HG03135 (cell line): ENCODE measurements at regions not wholly inside any gene's neighbourhood (a gene's known extent, or its start where the extent isn't known, plus 50 kb on each side); places are given as distances from the start of the nearest gene placed in this dataset.
"Not testable (repeated sequence)": the region's sequence is repeated elsewhere in the genome, so short reads cannot be mapped to it uniquely, and the experiment has no call there.

Experiments
- ATAC-seq: cut with Tn5 transposase; IDR thresholded peaks from one replicate; pipeline ENCODE4 v1.9.1; 2021; ENCODE audit warnings: mild to moderate bottlenecking, moderate library complexity; ENCODE audit not compliant: unreplicated experiment

DNA sequence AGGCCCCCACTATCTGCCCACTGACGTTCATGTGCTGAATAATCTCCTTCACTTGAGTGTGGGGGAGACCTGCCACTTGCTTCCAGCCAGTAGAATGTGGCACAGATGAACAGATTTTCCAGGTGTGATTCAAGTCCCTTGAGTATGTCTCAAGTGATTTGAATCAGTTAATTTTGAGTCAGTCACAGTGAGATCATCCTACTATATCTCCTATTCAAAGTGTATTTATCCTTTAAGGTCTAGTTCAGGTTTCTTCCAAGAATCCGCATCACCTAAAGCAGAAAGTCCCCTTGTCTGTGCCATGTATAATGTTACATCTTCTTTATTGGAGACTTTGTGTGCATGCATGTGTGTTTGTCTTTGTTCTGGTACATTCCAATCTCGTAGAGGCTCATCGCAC lies 208.3 kb upstream of the DAB2 start:
- ATAC-seq: no peak

DNA sequence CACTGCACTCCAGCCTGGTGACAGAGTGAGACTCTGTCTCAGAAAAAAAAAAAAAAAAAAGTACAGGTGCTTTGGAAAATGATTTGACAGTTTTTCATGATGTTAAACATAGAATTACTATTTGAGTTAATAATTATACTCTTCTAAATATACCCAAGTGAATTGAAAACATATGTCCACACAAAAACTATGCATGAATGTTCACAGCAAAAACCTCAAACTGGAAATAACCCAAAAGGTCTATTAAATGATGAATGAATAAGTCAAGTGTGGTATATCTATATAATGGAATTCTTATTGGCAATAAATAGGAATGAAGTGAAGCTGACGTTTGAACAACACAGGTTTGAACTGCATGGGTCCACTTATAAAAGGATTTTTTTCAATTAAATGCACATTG lies 207.2 kb upstream of the DAB2 start:
- no peak for ATAC-seq

DNA sequence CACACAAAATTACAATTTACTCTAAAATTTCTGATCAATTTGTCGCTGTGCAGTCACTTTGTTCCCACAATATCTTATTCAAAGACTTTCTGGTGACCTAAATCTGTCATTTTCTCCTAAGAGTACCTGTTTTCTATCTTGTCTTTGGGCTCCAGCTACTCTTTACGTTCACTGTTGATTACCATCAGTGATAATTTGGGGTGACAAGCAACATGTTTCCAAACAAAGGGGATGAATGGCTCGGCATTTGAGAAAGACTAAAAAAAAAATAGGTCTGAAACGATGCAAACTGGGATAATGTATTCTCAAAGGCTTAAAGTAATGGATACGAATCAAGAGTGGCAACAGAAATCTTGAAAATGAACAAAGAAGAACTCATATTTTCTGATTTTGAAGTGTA lies 205.2 kb upstream of the DAB2 start:
- ATAC-seq: no peak

DNA sequence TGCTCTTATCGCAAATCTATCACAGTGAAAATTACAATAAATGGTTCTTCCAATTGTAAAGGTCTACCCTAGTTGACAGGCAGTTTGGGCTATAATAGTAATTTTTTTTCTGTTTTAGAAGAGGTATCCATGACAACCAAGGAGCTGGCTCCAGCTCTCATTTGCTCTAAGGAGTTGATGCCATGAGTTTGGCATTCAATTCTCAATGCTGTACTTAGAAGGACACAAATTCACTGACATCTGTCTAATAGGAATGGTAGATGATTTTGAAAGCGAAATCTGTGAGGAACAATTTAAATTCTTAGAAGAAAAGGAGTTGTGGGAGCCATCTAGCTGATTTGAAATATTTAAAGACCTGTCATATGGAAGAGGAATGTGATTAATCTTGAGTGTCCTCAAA lies 203.6 kb upstream of the DAB2 start:
- no peak for ATAC-seq

DNA sequence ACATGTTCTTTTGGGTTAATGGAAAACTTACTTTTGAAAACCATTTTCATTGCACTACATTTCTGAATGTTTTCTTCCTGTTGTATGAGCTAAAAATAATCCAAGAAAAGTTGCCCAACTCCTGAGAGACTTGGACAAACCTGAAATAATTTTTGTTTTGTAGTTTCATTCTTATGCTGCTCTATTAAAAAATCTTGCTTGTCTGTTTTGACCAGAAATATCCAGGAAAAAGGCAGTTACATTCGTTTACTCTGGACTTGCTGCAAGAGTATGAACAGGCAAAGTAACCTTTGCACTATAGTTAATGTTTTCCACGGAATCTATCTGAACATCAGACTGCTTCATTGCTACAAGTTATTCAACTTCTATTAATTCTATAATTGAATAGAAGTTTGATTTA lies 200.1 kb upstream of the DAB2 start:
- no peak for ATAC-seq

DNA sequence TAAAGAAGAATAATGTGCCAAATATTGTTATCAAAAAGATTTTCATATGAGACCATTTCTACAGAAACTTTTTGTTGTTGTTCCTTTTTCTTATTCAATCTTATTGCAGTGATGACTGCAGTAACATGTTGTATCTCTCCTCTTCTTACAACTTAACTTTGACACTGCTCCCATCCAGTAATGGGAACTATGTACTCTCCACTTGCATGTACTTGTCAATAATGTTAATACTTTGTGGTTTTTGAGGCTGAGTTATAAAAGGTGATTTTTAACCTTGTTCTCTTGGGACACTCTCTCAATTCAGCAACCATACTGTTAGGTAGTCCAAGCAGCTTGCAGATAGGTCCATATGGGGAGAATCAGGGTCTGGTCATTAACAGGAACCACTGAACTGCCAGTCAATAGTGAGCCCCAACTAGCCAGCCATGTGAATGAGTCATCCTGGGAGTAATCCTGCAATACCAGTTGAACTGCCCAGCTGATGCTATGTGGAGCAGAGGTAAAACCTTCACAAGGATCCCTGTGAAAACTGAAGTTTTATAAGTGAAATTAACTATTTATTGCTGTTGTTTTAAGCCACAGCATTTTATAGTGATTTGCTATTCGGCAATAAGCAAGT lies 199.6 kb upstream of the DAB2 start:
- ATAC-seq: peak; percentile 81

DNA sequence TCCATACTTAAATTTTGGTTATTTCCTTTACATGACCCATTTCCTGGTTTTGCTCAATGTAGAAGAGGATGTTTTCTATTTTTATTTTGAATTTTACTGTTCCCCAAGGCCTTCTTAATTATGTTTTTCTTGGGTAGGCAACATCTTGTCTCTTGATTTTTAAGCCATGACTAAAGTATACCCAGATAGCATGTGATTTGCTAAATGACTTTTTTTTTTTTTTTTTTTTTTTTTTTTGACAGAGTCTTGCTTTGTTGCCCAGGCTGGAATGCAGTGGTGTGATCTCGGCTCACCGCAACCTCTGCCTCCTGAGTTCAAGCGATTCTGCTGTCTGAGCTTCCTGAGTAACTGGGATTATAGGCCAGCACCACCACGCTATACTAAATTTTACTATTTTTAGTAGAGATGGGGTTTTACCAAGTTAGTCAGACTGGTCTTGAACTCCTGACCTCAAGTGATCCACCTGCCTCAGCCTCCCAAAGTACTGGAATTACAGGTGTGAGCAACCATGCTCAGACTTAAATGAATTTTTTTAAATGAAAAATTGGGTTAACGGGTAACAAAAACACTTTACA lies 198.6 kb upstream of the DAB2 start:
- ATAC-seq: no peak

DNA sequence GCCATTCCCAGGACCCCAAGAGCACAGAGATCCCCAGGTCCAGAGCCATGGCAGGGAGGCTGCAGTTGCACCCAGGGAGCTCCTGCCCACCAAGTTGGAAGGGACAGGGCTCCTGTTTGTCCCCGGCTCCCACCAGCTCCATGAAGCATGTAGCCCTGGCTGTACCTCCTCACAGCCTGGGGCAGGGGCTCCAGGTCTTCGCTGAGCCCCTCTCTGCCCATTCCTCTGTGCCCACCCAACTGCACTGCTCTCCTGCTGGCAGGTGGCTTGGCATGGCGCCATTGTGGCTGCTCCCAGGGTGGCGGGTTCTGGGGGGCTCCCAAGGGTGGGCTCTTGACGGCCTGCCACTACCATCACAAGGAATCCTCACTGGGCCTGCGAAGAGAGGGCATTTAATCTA lies 197.5 kb upstream of the DAB2 start:
- no peak for ATAC-seq

DNA sequence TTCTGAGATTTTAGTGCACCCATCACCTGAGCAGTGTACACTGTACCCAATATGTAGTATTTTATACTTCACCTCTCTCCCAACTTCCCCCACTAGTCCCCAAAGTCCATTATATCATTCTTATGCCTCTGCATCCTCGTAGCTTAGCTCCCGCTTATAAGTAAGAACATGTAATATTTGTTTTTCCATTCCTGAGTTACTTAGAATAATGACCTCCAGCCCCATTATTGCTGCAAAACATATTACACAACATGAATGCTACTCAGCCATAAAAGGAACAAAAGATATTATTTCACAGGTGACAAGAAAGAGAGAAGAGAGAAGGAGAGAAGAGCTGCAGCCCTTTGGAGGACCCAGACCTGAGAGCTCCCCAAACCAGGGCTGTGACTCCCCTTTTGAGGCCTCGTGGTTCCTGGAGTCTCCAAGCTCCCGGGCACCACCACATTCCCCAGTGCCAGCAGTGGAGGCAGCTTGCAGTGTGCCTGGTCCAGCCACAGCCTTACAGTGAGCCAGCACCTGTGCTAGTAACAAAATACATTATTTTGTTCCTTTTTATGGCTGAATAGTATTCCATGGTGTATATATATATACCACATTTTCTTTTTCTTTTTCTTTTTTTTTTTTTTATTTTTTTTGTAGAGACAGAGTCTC lies 194.5 kb upstream of the DAB2 start:
- ATAC-seq: no peak

DNA sequence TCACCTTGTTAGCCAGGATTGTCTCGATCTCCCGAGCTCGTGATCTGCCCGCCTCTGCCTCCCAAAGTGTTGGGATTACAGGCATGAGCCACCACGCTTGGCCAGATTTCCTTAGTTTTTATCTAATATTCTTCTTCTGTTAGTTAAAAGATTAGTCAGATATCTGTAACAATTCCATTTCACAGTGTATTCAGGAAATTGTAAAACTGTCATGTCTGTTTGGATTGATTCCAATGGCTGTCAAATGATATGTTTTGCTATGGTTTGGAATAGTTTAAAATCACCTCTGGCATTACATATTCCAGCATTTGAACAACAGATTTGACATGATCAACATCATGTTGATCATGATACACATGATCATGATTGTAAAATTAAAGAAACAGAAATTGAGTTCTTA lies 193.6 kb upstream of the DAB2 start:
- no peak for ATAC-seq

DNA sequence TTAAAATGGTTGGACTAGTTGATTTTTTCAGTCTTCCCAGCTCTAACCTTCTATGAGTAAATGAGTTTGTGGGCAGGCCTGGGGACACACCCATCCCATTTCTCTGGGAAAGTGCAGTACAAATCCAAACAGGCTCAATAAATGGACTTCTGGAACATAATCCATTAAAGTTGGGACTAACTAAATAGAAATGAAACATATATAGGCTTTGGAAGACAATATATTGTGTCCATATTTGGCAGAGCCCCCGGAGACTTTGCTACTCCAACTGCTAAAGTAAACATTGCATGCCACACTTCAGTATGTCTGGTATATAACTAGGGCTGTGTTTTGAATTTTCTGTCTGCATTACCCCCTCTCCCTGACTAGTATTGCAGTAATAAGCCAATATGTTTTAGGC lies 191.4 kb upstream of the DAB2 start:
- no peak for ATAC-seq

DNA sequence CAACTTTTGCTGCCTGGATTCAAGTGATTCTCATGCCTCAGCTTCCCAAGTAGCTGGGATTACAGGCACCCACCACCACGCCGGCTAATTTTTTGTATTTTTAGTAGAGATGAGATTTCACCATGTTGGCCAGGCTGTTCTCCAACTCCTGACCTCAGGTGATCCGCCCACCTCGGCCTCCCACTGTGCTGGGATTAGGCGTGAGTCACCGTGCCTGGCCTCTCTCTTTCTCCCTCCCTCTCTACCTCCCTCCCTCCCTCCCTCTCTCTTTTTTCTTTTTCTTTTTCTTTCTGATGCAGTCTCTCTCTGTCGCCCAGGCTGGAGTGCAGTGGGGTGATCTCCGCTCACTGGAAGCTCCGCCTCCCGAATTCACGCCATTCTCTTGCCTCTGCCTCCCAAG lies 186.3 kb upstream of the DAB2 start:
- ATAC-seq: not testable (repeated sequence)

DNA sequence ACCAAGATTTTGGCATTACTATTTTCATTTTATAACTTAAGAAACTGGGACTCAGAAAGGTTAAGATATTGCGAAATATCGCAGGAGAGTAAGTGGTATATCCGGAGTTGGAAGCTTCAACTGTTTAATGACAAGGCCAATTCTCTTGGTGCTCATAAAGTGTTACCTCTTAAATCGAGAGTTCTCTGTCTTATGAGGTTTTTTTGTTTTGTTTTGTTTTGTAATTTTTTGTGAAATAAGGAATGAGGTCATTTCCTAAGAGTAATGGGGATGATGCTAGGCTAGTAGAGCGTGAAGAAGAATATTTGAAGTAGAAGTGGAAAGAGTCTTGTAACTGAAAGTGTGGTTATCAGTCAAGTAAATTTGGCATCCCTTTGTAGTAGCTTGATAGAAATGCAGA lies 183.2 kb upstream of the DAB2 start:
- no peak for ATAC-seq

DNA sequence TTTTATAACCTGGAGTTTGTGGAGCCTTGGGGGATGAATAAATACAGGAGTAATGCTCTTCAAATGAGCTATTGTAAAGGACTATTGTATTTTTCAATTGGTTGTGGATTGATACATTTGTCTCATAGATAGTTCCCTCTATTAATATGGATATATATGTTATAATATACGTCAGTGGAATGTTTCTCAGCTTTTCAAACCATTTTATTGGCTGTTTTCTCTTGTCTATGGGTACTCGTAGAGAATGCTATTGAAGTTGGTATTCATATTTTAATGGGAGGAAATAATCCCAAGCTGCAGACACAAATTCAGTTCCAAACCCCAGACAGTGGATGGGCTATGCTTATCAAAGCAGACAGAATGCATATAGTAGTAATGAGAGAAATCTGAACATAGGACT lies 181.8 kb upstream of the DAB2 start:
- ATAC-seq: no peak

DNA sequence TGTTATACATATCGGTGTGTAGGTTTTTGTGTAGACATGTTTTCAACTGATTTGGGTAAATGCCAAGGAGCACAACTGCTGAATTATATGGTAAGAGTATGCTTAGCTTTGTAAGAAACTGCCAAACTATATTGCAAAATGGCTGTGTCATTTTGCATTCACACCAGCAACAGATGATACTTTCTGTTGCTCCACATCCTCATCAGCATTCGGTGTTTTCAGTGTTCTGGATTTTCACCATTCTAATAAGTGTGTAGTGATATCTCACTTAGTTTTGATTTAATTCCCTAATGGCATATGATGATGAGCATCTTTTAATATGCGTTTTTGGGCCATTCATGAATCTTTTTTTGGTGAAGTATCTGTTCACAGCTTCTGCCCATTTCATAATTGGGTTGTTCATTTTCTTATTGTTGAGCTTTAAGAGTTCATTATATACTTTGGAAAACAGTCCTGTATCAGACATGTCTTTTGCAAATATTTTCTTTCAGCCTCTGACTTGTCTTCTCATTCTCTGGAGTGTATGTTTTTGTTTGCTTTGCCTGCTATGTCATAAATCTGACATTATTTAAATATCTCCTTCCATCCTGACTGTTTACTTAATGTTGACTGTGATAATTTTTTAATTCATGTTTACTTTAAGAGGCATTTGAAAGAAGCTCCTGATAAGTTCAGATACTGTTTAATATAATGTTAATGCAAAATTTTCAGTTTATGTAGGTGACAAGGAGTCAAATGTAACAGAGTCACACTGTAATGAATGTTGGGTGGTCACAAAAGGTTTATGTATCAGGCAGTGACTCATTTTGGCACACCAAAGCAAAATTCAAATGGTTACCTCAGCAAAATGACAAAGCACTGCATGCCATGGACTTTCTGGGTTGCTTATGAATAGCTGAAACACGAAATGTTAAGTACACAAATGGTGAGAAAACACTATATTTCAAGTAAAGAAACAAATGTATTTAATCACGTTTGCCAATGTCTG lies 181.1 kb upstream of the DAB2 start:
- no peak for ATAC-seq

DNA sequence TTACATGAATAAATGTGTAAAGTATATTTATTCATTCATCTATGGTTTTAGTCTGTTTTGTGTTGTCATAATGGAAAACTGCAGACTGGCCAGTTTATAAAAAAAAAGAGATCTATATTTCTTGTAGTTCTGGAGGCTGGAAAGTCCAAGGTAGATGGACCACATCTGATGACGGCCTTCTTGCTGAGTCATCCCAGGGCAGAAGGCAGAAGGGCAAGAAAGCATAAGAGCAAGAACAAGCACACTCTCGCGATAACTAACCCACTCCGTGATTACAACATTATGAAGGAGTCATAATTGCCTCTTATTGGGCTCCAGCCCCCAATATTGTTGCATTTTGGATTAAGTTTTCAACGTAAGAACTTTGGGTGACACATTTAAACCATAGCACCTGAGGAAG lies 180.4 kb upstream of the DAB2 start:
- no peak for ATAC-seq

DNA sequence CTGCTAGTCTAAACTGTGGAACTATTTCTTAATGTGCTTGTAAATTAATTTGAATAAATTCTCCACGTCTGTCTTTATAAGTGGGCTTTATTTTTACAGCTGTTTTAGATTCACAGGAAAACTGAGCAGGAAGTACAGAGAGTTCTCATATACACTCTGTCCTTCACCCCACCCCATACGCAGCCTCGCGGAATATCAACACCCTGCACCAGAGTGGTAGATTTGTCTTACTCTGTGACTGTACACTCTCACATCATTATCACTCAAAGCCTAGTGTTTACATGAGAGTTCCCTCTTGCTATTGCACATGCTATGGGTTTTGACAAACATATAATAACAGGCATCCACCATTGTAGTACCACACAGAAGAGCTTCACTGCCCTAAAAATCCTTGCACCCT lies 179.7 kb upstream of the DAB2 start:
- ATAC-seq: no peak

DNA sequence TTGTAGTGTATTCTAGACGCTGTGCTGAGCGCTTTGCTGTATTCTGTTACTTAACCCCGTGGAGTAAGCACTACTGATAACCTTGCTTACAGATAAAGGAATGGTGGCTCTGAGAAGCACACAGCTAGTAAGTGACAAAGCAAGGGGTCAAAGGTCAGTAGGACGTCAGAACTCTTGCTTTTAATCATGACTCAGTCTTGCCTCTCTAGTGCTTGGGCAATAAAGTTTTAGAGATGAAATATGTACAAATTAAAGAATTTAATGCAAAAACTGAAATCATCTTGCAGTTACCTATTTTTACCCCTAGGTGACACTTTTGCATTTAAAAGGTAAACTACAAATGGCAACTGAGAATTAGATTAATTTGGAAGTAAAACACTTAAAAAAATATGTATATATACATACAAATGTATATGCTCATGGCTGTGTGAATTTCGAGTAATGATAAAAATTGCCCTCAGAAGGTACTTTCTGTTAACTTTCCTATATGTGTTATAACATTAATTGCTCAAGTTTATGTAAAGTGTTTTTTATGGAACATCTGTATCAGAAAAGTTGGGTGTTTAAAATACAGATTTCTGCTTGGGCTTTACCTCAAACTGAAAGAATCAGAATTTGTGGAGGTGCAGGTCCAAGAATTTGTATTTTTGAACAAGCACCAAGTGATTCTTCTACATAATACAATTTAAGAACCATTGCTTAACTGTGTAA lies 175.1 kb upstream of the DAB2 start:
- no peak for ATAC-seq

DNA sequence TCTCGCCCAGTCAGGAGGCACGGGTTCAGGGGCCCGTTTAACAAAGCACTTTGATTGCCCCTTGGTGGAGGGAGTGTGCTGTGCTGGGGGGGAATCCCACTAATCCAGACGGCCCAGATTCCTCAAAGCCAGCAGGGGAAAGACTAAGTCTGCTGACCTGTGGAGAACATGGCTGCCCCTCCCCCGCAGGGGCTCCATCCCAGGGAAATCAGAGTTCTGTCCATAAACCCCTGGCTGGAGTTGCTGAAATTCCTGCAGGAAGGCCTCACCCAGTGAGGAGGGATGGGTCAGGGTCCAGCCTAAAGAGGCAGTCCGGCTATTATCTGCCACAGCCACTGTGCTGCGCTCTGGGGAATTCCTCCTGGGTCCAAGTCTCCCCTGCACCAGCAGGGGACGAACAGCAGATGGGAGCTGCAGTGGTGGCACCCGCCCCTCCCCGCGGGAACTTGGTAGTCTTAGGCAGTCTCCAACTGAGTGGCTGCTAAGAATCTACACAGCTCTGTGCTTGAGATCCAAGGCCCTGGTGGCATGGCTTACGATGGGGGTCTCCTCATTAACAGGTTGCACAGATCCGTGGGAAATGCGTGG lies 174.0 kb upstream of the DAB2 start:
- ATAC-seq: no peak

DNA sequence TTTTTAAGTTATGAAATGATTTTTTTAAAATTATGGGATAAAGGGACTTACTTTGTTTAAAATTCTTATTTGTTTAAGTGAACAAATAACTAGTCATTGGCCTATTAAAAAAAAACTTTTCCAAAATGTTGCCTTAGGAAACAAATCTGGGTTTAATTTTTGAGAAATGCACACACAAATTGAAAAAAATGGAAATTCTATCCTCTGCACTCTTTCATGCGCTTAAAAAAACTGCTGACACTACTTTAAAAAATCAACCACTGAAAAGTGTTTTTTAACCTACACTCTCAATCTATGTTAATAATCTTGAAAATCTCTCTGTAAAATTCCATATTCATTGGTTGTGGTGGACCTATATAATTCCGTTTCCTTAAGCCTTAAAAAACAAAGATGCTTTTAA lies 163.4 kb upstream of the DAB2 start:
- no peak for ATAC-seq

DNA sequence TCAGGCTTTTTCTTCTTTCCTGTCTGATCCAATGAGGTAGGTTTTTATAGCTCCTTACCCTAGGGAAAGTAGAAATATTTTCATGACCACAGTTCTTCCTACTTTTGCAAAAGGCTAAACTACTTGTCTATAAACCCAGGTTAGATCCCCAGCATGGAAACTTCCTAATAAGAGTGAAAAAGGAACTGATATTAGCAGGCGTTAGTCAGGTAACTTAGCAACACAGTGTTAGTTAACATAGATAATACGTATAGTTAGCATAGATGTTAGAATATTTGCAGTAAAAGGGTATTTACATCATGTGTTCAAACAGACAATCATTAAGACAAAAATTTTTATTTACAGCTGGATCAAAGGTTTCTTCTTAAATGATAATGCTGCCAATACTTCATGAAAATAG lies 162.9 kb upstream of the DAB2 start:
- ATAC-seq: no peak
